Sigmoid colon (tissue), 6 donors: ENCODE measurements at regions not wholly inside any gene's neighbourhood (a gene's known extent, or its start where the extent isn't known, plus 50 kb on each side); places are given as distances from the start of the nearest gene placed in this dataset.

ENCODE experiments used
- DNase-seq: peaks from one replicate; pipeline ENCODE4 v3.0.0-alpha.2; 2019
- H3K27ac ChIP-seq, 4 donors: fragments of 200-600 bp; sonication (generic); one replicate each; pipeline ENCODE4 v1.5.1; 2016 to 2019; ENCODE audit warnings: mild to moderate bottlenecking in 1 of 4
- H3K27me3 ChIP-seq, 3 donors: fragments of 200-600 bp; sonication (generic); one replicate each; pipeline ENCODE4 v1.5.1; 2019; ENCODE audit warnings: mild to moderate bottlenecking in 1 of 3
- H3K36me3 ChIP-seq, 4 donors: fragments of 200-600 bp; sonication (generic); one replicate each; pipeline ENCODE4 v1.5.1; 2016 to 2019
- H3K4me1 ChIP-seq, 4 donors: fragments of 200-600 bp; sonication (generic); one replicate each; pipeline ENCODE4 v1.5.1; 2017 to 2019
- H3K4me3 ChIP-seq, 4 donors: fragments of 200-600 bp; sonication (generic); one replicate each; pipeline ENCODE4 v1.5.1; 2017 to 2019; ENCODE audit warnings: mild to moderate bottlenecking in 2 of 4, moderate library complexity in 1 of 4
- H3K9me3 ChIP-seq, 4 donors: fragments of 200-600 bp in 3 of 4; sonication (generic) in 3 of 4; one replicate each; pipeline versions ENCODE4 v1.5.1 to v1.6.1; 2013 to 2019
- EP300 ChIP-seq, 4 donors: sonication (generic); formaldehyde crosslinking; IDR thresholded peaks; one replicate each; pipeline ENCODE4 v1.6.1; 2017; ENCODE audit warnings: antibody characterized with exemption in 4 of 4
- POLR2A ChIP-seq, 2 donors: fragments of 450-650 bp; IDR thresholded peaks; one replicate each; pipeline ENCODE4 v1.6.1; 2016; ENCODE audit warnings: antibody characterized with exemption in 2 of 2, mild to moderate bottlenecking in 2 of 2, moderate library complexity in 2 of 2
- POLR2AphosphoS5 ChIP-seq, 4 donors: sonication (generic); formaldehyde crosslinking; IDR thresholded peaks; one replicate each; pipeline ENCODE4 v1.6.1; 2017; ENCODE audit warnings: antibody characterized with exemption in 4 of 4
- WGBS, 2 donors: extraction: QIAGEN DNeasy Blood & Tissue Kit; methylation state at CpG; one replicate each; pipeline ENCODE4 v1.1.7; 2013; 5-methylcytosine and 5-hydroxymethylcytosine counted together
- intact Hi-C: fragments of 100-400 bp; cut with DNase I; formaldehyde crosslinking; loops from one replicate; pipeline ENCODE4 v1.15.1; 2023
- TF ChIP-seq, protein P1 (sequence below), 4 experiments: fragments of 450-650 bp in 3 of 4; fragments of 200-600 bp in 1 of 4; IDR thresholded peaks; one replicate each; pipeline ENCODE4 v1.5.1; 2016 to 2019; ENCODE audit warnings: antibody characterized with exemption in 4 of 4, mild to moderate bottlenecking in 3 of 4, moderate library complexity in 2 of 4
- donor health status: healthy with polysubstance abuse.
- donor health status: healthy.

DNA sequence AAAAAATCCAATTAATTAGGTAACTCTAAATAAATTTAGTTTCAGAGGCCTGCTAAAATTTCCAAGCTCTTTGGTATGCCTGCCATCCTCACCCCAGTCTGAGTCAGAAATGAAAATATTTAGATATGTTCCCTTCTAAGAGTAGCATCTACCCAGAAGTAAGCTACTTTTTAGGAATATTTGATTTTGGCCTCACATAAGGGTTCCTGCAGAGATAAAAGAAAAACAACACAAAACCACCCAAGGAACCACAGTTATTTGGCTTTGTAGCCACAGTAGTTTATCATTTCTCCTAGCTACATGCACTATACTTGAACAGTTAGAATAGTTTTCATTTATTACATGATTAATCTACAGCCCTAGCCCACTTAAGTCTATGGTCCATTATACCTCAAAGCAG is 192.6 kb upstream of the FAM241A start:
- intact Hi-C loops, result no loop called here
- no peaks in the 10 kb centered on the region for H3K36me3 ChIP-seq
- no peak overlapping the region for H3K4me3 ChIP-seq
- no peak overlapping the region for H3K27ac ChIP-seq
- DNase-seq, result no peak
- TF ChIP-seq, protein P1, sequence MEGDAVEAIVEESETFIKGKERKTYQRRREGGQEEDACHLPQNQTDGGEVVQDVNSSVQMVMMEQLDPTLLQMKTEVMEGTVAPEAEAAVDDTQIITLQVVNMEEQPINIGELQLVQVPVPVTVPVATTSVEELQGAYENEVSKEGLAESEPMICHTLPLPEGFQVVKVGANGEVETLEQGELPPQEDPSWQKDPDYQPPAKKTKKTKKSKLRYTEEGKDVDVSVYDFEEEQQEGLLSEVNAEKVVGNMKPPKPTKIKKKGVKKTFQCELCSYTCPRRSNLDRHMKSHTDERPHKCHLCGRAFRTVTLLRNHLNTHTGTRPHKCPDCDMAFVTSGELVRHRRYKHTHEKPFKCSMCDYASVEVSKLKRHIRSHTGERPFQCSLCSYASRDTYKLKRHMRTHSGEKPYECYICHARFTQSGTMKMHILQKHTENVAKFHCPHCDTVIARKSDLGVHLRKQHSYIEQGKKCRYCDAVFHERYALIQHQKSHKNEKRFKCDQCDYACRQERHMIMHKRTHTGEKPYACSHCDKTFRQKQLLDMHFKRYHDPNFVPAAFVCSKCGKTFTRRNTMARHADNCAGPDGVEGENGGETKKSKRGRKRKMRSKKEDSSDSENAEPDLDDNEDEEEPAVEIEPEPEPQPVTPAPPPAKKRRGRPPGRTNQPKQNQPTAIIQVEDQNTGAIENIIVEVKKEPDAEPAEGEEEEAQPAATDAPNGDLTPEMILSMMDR (IDR thresholded peaks at IDR 0.05), result no peak
- TF ChIP-seq POLR2A (IDR thresholded peaks at IDR 0.05) (no peak), EP300 (IDR thresholded peaks at IDR 0.05) (no peak), POLR2AphosphoS5 (IDR thresholded peaks at IDR 0.05) (no peak)
- H3K9me3 ChIP-seq, result peaks cover 0 to 2% (median 0%) of the 10 kb centered on the region in 4 donors
- H3K27me3 ChIP-seq, result no peaks in the 10 kb centered on the region
- H3K4me1 ChIP-seq, result no peaks in the 10 kb centered on the region

DNA sequence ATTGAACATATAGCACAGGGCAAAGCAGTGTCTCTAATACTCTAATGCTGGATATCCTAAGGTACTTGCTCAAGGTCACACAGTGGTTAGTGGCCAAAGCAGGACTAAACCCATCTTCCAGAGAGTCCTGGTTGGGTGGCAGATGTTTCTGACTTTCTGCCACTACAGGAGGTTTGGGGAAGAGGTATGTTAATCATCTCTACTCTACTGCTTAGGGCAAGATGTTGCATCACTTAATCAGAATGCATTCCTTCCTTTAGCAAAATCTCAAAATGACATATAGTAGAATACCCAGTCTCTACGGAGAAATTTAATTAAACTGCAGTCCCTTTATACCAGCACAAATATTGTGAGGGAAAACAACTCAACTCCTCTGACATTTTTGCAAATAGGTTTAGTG is 190.7 kb upstream of the FAM241A start:
- Histone ChIP-seq H3K4me3 (no peak overlapping the region), H3K27ac (no peak overlapping the region), H3K4me1 (no peaks in the 10 kb centered on the region), H3K27me3 (no peaks in the 10 kb centered on the region), H3K9me3 (peaks cover 0 to 2% (median 0%) of the 10 kb centered on the region in 4 donors), H3K36me3 (no peaks in the 10 kb centered on the region)
- WGBS, 2 donors, result 87 to 97% methylated on average over 1 of the region's 1 CpG
- DNase-seq, result no peak
- intact Hi-C loops, result no loop called here
- no peak for TF ChIP-seq POLR2AphosphoS5 (IDR thresholded peaks at IDR 0.05)
- TF ChIP-seq POLR2A (IDR thresholded peaks at IDR 0.05), result no peak
- TF ChIP-seq EP300 (IDR thresholded peaks at IDR 0.05), result no peak
- TF ChIP-seq, protein P1 (IDR thresholded peaks at IDR 0.05), result no peak

DNA sequence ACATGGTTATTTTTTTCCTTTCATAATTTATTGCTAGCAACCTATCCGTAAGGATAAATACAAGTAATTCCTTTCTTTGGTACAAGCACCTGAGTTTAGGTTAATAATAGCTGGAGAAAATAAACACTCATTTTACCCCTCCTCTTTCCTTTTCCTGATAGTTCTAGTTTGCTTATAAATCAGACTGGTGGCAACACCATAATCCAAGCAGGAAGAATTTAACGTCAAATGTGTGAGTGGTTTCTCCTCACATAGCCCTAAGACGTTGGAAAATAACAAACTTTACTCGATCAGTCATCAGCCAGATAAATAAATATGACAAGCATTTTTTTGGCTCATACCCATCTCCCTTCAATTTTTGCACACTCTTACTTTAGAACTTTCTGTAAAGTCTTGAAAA is 190.3 kb upstream of the FAM241A start:
- no peaks in the 10 kb centered on the region for H3K4me1 ChIP-seq
- H3K4me3 ChIP-seq, result no peak overlapping the region
- no peaks in the 10 kb centered on the region for H3K27me3 ChIP-seq
- H3K36me3 ChIP-seq, result no peaks in the 10 kb centered on the region
- no peak overlapping the region for H3K27ac ChIP-seq
- TF ChIP-seq POLR2AphosphoS5 (IDR thresholded peaks at IDR 0.05) (no peak), EP300 (IDR thresholded peaks at IDR 0.05) (no peak), POLR2A (IDR thresholded peaks at IDR 0.05) (no peak)
- TF ChIP-seq, protein P1 (IDR thresholded peaks at IDR 0.05), result no peak
- H3K9me3 ChIP-seq, result peaks cover 0 to 2% (median 0%) of the 10 kb centered on the region in 4 donors
- no peak for DNase-seq
- WGBS, 2 donors, result 55 to 75% methylated on average over 4 of the region's 4 CpGs
- intact Hi-C loops, result no loop called here

DNA sequence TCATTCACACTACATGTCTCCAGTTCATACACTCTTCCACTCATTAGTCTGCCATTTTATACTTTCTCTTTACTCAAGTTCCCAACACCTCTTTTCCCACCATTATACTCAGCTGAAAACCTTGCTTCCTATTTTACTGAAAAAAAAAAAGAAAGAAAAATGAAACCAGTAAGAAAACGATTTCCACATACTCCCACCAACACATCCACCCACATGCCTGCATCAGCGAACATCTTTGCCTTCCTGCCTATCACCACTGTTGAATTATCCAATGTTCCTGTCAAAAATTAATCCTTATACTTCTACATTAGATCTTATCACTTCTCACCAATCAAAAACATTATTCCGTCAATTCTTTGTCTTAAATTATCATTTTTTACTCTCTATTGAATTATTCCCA is 188.1 kb upstream of the FAM241A start:
- H3K27me3 ChIP-seq, result no peaks in the 10 kb centered on the region
- DNase-seq, result no peak
- TF ChIP-seq POLR2A (IDR thresholded peaks at IDR 0.05) (no peak), EP300 (IDR thresholded peaks at IDR 0.05) (no peak), POLR2AphosphoS5 (IDR thresholded peaks at IDR 0.05) (no peak)
- TF ChIP-seq, protein P1 (IDR thresholded peaks at IDR 0.05), result no peak
- H3K4me3 ChIP-seq, result no peak overlapping the region
- no peaks in the 10 kb centered on the region for H3K4me1 ChIP-seq
- no peak overlapping the region for H3K27ac ChIP-seq
- no peaks in the 10 kb centered on the region for H3K36me3 ChIP-seq
- 56 to 87% methylated on average over 3 of the region's 3 CpGs for WGBS, 2 donors
- intact Hi-C loops, result no loop called here
- no peaks in the 10 kb centered on the region for H3K9me3 ChIP-seq

DNA sequence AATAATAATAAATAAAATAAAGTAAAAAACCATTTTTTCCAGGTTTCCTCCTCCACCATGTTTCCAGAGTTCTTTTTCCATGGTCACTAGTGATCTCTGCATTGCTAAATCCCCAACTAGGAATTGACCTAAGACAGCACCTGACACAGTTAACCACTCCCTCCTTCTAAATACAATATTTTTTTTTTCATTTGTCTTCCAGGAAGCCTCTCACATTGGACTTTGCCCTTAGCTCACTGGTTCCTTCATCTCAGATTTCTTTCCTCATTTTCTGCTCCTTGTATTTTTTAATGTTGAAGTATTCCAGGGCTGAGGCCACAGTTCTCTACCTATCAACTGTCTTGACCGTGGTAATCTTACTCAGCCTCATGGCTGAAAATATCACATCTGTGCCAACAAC is 187.3 kb upstream of the FAM241A start:
- Histone ChIP-seq H3K27me3 (no peaks in the 10 kb centered on the region), H3K27ac (no peak overlapping the region), H3K4me1 (no peaks in the 10 kb centered on the region), H3K36me3 (no peaks in the 10 kb centered on the region), H3K4me3 (no peak overlapping the region), H3K9me3 (no peaks in the 10 kb centered on the region)
- TF ChIP-seq, protein P1 (IDR thresholded peaks at IDR 0.05), result no peak
- no peak for TF ChIP-seq POLR2A (IDR thresholded peaks at IDR 0.05)
- no peak for TF ChIP-seq POLR2AphosphoS5 (IDR thresholded peaks at IDR 0.05)
- no peak for TF ChIP-seq EP300 (IDR thresholded peaks at IDR 0.05)
- 14 to 64% methylated on average over 1 of the region's 1 CpG for WGBS, 2 donors
- DNase-seq, result no peak
- intact Hi-C loops, result no loop called here
